GOT3 (cell line): ENCODE measurements at regions not wholly inside any gene's neighbourhood (a gene's known extent, or its start where the extent isn't known, plus 50 kb on each side); places are given as distances from the start of the nearest gene placed in this dataset.

ENCODE experiments used
- DNase-seq: peaks from one replicate; lab custom pipeline; 2025; ENCODE audit warnings: mixed read lengths; lab: John Stamatoyannopoulos, UW

DNA sequence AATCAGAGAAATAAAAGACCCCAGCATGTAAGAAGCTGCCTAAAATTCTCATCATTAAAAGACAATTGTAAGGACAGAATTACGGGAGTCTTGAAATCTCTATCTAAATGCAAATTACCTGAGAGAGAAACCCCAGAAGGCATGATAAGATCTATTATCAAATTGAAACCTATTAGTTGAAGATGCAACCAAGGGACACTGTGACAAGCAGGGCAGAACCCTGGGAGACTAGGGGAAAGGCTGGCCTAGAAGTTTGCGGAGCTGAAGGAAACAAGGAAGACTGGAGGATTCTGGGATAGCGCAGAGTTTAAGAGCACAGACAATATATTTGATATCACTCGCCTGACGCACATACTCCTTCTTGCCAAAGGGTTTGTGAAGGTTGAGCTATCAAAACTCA is 319.5 kb upstream of the CHAC2 start:
- DNase-seq = no peak

DNA sequence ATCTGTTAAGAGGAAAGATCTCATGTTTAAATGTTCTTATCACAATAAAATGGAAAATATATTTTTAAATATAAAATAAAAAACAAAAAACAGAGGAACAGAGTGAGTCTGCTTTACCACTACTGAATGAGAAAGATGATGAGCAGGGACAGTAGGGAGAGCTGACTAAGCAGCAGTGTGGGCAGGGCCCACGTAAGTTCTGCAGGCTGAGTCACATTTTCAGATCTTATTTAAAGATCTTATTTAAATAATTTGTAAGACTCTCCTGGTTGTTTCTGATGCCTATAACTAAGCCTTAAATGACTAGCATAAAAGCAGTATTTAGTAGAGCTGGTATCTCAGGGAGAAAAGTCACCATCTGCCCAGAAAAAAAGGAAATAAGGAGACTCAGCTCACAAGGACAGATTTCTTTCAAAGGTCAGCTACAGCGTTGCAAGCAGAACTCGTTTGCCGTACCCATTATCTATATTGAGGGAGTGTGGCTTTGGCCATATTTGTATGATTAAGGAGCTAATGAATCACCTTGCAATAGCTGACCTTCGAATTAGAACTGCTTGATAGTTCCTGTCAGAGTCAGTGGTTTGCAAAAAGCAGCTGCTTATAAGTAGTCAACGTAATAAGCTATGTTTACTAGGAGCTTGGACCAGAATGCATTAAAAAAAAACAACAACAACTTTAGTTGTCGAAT is 322.1 kb upstream of the CHAC2 start:
- no peak for DNase-seq

DNA sequence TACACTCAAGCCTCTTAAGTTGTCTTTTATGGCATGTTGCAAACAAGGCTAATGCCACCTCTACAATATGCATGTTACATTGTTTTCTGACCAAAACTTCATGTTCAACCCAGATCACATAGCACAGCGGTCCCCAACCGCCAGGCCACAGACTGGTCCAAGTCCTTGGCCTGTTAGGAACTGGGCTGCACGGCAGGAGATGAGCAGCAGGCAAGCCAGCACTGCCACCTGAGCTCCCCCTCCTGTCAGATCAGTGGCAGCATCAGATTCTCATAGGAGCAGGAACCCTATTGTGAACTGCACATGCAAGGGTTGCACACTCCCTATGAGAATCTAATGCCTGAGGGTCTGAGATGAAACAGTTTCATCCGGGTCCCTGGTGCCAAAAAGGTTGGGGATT is 324.8 kb upstream of the CHAC2 start:
- no peak for DNase-seq

DNA sequence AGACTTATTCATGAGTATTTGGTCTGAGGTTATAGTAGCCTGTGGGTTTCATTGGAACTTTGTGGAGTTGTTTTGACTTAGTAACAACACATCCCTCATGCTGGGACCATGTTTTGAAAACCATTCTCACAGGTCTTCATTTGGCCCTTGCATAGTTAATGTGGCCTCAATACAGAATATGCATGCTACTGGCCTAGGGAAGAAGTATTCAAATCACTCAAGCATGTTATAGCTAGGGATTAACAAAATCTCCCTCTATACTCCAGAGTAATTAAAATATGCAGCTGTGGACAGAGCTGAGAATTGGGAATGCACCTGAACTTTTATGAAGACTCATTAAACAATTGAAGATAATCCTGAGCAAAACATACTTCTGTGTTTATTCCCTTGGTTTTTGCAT is 325.5 kb upstream of the CHAC2 start:
- DNase-seq = no peak

DNA sequence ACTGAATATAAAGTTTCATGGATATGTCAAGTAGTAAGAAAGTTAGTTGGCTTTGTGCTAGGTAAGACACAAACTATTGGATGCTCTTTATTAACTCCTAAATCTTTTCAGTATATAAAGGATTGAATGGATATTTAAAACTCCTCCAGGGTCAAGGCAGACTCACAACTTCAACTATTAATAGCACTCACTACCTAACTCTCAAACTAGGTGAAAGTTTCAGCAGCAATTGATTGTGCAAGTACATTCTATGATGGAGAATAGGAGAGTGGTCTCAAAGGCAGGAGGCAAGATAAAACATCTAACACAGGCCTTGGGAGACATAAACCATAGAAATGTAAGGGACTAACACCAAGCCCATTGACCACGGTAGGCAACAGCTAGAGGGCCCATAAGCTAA is 328.9 kb upstream of the CHAC2 start:
- no peak for DNase-seq

DNA sequence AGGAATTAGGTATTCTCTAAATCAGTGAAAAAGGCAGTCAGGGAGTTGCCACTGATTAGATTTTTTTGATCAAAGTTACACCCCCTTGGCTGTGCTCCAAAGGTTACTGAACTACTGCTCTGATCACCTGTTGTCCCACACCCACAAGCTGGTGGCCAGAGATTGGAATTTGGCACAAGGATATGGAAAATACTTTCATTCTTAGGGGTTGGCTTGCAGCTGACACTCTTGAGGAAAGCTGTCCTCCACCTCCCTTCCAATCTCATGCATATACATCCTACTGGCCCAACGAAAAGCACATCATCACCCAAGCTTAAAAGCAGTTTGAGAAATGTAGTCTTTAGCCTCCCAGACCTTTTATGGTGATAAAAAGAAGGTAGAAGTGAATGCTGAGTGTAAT is 329.5 kb upstream of the CHAC2 start:
- no peak for DNase-seq

DNA sequence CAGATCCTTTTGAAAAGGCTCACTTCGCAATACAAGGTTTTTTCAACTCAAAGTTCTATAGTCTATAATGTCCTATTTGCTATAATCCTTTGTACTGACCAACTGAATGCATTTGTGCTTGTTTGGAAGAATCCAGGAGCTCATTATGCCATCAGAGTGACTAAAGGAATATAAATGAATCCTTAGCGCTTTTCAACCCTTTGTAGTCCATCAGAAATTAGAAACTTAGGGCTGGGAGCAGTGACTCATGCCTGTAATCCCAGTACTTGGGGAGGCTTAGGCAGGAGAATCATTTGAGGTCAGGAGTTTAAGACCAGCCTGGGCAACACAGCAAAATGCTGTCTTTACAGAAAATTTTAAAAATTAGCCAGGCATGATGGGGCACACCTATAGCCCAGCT is 330.2 kb upstream of the CHAC2 start:
- no peak for DNase-seq

DNA sequence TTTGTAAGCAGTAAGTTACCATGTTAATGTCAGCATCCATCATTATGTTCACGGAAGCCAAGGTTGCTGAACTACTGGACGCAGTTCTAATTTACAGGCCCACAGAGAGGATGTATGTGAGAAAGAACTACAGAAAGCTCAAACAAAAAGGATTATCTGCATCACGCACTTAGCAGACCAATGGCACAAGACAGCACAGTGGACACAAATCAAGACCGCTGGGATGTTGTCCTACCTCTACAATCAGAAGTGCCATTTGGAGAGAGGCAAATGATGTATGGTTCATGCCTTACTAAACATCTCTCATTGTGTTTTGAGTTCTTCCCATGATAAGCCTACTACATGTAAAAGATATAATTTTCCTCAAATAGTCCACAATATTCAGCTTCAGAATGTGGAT is 330.7 kb upstream of the CHAC2 start:
- DNase-seq = no peak

DNA sequence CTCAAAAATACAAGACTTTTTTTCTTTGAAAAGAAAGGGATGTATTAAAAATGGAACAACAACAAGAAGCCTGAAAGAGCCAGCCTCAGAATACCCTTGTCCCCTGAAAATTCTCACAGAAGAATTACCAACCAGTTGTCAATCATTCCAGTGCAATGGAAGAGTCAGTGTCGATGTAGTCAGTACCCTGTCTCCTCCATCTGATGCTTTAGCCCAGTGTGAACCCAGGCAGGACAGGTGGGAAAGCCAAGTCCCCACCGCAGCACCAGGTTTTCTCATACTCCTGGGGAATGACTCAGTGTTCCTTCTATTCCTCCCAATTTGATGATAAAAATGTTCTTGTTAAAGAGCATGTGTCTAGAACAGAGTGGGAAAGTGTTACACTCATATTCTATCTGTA is 332.0 kb upstream of the CHAC2 start:
- DNase-seq = no peak

DNA sequence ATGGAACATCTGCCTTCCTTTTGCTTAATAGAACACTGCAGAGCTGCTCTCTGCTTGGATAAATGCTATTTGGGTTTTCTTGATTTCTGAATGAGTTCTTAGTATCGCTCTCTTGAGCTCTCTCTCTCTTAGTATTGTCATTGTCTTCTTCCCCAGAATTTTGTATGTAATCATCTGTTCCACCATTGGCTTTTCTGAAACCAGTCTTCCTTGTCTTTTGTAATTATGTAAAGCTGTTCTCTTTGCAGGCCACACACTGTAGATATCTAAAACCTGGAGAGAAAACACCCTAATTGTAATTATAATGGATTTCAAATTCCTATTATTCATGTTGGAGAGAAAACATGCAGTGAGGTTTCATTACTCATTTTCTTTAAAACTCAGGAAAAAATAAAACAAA is 333.1 kb upstream of the CHAC2 start:
- DNase-seq = no peak

DNA sequence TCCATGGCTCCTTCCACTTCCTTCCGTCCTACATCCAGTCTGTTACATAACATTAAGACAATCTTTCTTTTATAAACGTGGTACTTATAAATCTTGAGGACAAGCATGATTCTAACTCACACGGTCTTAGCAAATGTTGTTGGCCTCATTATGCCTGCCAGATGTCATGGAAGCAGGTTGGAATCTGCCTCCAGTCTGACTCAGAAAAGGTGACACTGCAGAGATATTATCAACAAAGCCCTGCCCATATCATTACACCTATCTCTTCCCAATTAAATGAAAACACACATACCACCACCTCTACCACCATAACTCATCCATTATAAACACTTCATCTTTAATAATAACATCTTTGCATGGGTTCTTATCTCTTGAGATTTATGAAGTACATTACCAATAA is 334.7 kb upstream of the CHAC2 start:
- no peak for DNase-seq

DNA sequence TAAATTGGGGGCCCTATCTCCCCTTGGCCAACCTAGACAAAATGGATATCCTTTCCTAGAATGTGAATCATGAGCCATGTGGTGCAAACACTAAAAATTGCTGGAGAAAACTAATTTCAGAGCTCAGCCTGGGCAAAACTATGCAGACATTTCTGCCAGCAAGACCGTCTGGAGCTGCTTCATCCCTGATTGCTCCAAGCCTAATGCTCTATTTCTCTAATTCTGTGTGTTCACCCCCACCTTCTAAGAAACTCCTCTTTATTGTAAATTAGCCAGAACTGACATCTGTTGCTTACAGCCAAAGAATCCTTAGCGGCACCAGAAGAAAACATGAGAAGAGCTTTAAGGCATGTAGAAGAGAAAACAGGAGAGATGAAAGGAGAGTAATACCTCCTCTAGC is 337.7 kb upstream of the CHAC2 start:
- no peak for DNase-seq

DNA sequence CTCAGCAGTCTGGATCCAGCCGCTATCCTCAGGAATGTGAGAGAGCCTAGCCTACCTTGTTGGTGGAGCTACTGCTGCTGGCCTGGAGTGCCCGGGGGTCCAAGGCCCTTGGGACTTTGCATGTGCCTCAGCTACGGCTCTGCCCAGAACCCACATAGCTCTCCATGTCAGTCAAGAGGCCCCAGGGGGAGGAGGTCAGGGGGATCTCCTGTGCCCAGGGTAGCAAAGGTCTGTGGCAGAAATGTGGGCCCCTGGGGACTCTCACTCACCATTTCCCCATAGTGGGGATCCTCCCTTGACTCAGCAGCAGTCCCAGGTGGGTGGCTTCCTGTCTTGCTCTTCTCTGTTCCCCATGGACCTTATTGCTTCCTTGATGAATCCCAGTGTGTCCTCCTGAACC is 342.7 kb upstream of the CHAC2 start:
- DNase-seq = no peak

DNA sequence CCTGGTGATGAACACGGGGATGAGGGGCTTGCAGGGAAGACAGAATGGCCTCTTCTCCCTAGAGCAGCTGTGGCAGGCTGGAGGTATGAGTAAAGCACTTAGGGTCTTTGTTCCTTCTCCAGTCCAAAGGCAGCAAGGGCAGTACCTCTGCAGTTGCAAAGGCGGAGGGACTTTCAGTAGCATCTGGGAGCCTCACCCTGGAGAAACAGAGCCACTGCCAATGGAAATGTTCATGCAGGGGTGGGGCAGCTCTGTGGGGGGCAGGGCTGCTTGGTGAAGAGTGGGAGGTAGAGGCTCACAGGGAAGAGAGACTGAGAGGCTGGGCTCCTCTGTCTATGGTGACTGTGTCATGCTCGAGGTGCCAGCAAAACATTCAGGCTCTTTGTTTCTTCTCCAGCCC is 344.1 kb upstream of the CHAC2 start:
- no peak for DNase-seq

DNA sequence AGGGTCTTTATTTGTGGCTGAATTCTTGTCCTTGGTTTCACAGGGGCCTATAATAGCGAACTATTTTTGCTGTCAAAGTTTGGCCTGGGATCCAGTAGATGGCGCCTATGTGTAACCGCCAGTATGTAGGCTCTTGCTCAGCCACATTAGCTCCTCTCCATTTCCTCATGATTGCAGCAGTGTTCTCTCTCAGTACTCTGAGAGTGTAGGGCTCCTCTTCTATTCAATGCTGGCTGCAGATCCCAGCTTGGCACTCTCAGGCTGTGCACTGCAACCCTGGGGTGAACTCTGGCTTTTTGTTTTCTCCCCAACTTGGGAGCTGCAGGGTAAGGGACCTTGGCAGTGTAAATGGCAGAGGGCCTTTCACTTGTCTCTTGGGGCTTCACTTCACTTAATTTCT is 344.6 kb upstream of the CHAC2 start:
- DNase-seq = no peak

DNA sequence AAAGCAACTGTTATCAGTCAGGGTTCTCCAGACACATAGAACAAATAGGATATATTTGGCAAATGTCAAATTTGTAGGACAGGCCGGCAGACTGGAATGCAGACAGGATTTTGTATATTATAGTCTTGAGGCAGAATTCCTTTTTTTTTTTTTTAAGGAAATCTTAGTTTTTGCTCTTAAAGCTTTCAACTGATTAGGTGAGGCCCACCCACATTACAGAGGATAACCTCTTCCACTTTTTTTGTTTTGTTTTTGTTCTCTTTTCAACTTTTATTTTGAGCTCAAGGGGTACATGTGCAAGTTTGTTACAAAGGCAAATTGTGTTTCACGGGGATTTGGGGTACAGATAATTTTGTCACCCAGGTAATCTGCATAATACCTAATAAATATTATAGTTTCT is 350.2 kb upstream of the CHAC2 start:
- DNase-seq = no peak

DNA sequence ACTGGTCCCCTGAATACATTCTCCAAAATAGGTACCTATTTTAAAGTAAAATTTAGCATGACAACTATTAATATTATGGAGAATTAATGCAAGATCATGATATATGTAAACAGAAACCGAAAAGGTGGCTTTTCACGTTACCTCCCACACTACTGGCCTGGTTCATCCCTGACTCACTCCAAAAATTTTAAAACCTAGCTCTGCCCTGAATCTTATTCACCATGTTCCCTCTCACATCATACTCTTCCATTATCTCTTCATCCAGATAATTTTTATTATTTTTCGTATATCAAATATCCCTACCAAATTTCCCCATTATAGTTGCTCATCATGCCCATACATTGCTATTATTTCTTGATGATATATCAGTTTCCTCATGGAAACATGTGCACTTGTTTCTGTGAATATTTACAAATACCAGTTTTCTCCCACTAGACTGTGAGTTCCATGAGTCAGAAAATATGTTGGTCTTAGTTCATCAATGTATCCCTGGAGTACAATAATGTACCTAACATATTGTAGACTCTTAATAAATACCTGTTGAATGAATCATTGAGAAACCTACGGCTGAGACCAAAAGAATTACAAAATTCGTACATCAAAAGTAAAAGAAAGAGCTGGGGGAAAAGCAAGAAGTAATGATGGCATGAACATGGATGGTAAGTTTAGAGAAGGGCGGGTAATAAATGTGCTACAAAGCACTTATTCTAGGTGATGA is 360.1 kb upstream of the CHAC2 start:
- no peak for DNase-seq

DNA sequence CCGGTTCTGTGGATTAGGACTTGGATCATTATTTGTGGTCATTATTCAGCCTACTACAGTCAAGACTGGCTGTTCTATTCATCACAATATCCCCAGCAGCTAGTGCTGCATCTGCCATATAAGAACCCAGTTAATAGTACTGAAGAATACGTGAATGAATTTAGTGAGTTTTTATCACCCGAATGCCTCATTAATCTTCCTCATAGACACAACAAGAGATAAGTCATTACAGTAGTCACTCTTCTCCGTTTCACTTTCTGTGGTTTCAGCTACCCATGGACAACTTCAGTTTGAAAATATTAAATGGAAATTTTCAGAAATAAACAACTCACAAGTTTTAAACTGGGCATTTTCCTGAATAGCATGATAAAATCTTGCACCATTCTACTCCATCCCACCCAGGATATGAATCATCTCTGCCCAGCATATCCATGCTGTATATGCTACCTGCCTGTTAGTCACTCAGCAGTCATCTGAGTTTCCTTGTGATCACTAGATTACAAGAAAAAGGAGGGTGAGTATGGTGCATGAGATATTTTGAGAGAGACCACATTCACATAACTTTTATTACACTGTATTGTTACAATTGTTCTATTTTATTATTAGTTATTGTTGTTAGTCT is 363.7 kb upstream of the CHAC2 start:
- DNase-seq = no peak

DNA sequence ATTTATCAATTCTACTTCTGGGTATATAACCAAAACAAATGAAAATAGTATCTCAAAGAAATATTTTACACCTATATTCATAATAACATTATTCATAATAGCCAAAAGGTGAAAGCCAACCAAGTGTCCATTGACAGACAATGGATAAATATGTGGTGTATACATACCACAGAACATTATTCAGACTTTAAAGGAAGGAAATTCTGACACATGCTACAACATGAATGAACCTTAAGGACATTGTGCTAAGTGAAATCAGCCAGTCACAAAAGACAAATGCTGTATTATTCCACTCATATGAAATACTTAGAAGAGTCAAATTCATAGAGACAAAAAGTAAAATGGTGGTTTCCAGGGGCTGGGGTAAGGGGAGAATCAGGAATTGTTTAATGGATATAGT is 370.5 kb upstream of the CHAC2 start:
- no peak for DNase-seq

DNA sequence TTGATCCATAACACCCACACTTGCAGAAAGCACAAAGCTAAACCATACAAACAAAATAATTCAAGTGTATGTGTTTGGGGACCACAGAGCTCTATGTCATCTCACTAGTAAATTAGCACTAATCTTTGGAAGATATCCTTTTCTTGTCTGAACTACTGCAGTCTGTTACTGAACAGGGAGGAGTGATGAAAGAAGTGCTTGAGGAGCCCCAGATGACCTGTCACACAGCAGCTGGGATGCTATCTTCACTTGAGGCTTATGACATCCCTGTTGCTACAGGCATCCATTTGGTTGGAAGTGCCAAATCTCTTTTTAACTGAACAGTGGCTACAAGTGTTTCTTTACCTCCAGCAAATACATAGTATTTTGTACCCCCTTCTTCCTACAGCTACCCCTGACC is 386.3 kb upstream of the CHAC2 start:
- DNase-seq = no peak

DNA sequence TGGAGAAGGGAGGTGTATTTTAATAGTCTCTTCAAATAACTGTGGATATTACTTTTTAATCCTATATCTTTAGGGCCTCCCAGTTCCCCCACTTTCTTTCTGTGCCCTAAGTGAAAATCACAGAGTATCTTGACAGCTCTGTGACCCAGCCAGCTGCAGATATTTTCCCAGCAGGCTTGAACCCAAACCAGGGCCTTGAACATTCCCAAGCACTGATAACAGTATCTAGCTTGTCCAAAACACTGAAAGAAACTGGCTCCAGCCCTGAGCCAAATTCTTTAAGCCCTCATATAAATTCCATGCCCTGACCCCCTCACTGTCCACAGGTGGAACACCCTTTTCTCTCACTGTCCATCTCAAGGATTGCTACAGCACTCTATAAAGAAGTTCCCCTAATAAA is 388.1 kb upstream of the CHAC2 start:
- DNase-seq = no peak

DNA sequence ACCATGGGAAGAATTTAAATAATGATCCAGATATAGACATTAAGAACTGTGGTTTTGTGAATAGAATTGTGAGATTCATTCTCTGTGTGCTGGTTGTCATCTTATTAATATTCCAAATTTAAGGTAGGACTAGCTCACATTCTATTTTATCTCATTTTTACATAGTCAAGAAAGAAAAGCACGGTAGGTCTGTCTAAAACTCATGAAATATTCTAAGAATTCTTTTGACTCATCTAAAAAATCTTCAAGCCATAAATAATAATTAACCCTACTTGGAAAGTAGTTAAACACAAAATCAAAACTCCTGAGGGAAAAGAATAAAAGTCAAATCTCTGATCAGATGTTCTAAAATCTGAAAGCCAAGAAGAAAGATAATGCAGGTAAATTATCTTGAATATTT is 388.8 kb upstream of the CHAC2 start:
- DNase-seq = no peak

DNA sequence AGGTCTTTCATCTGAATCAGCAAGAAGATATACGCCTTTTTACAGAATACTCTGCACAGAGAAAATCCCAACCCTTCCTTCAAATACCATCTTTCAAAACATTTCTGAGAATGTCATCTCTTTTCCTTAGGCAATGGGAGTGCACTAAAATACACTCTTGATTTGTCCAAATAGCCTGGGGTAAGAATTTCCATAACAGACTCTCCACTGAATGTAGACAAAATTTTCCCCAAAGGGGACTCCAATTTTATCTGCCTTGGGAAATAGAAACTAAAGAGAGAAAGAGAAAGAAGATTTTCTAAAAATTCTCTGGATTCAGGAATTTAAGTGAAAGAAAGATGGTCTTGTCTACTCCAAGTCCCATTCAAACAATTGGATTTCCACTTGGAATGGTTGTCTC is 394.5 kb upstream of the CHAC2 start:
- no peak for DNase-seq

DNA sequence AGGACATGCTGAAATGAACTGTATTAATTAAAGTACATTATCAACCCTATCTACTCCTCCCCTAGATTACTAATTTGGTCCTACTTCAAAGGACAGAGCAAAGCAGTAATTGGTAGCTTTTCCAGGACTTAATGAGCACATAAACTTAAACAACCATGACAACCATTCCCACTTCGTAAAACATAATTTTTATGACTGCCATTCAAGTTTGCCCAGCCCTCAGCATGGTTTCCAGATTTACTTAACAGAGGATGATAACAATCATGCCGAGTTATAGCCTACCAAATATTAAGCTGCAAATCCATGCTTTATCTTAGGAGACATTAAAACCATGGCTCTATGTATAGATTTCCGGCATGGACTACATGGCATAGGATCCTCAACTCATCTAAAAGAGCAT is 401.1 kb upstream of the CHAC2 start:
- no peak for DNase-seq
